ENCODE measurements at regions not wholly inside any gene's neighbourhood (a gene's known extent, or its start where the extent isn't known, plus 50 kb on each side); places are given as distances from the start of the nearest gene placed in this dataset.

DNA sequence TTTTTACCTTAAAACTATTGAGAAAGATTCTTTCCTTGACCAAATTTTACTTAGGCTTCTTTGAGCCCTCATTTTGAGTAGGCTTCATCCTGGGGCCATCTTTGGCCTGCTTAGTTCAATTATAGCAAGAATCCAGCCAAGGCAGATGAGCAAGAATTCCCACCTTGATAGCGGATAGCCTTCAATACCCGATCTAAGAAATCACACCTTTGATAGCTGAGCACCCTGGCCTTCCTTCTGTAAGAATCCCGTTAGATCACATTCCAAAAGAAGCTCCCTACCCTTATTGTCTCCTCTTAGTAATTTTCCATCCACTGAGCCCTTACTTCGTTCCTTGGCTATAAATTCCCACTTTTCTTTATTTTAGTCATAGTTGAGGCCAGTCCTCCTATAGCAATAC lies 275.4 kb upstream of the ROBO1 start:
- no peak for TF ChIP-seq CTCF (IDR thresholded peaks at IDR 0.05)
- TF ChIP-seq POLR2A (IDR thresholded peaks at IDR 0.05): no peak
